ENCODE measurements at regions not wholly inside any gene's neighbourhood (a gene's known extent, or its start where the extent isn't known, plus 50 kb on each side); places are given as distances from the start of the nearest gene placed in this dataset.
A peak's percentile ranks its signal among the peaks of the same experiment; 100 is the strongest.

DNA sequence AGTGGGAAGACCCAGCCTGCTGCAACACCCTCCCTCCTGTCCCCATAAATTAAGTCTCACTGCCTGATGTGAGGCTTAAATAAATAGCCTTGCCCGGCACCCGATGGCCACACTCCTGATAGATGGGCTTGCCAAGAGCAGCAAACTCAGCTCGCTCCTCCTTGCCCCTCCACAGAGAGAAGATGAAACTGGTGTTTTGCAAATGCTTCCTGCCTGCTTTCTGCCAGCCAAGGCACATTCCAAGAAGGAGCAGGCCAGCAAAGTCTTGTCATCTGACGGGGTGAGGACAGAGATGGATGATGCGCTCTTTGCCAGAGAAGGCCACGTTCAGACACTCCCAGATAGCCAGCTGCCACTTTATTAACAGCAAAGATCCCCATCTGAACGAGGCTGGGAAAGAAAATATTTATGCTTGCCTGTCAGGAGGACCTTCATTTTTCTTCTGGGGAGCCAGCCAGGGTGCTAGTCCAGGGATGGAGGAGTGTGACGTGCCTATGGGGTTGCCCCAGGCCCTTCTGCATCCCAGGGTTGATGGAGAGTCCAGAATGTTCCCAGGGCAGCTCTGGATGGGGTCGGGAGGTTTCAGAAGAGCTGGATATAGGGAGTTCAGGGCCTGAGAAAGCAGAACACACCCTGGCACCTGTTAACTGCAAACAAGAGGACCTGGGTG, 265.4 kb downstream of the FOXD2 start:
- no peak for DNase-seq (ENCODE audit: low read depth)

DNA sequence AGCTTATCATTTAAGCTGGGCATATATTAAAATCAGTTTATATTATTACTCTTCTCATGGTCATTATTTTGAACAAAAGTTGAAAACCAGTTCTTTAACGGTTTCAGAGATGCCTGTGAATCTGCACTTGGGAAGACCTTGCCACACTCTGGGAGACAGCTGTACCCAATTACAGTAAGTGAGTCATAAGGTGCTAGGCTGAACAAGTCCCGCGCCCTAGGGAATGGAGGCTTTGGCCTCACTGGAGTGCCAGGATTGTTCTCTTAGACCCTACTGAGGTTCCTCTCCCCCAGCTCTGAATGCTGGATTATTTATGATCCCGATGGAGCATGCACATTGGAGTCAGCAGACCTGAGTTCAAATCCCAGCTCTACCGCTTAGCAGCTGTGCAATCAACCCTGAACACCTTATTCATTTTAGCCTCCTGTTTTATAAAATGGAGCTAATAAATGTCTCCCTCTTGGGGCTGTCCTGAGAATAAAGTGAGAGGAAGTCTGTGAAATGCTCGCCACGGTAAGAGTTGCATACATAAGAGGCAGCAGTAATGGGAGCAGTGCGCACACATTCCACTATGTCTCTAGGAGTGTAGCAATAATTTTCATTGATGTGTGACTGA, 266.2 kb downstream of the FOXD2 start:
- no peak for DNase-seq (ENCODE audit: low read depth)

DNA sequence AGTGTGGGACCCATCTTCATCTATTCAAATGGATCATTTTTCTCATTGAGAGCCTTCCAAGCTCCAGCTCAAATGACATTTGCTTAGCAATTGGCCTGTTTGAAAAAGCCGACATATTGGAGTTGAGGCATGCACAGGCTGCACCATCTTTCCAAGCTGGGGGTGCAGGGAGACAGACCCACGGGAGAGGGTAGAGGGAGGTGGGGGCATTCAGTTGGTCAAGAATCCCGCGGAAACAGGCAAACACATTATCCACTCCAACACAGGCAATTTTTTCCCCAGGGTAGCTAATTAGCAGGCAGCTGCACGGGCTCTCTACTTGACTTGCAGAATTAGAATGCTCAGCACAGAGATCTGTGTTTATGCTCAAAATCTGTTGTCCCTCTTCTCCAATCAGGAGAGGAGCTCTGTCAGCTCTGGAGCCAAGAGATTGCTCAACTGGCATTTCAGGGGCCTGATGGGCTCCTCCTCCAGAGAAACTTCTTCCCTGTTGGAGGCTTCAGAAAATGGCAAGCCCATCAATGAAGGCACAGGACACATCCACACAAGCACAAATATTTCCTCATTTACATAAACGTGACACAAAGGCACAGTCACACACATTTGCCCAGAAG, 267.8 kb downstream of the FOXD2 start:
- DNase-seq (ENCODE audit: low read depth) = no peak

DNA sequence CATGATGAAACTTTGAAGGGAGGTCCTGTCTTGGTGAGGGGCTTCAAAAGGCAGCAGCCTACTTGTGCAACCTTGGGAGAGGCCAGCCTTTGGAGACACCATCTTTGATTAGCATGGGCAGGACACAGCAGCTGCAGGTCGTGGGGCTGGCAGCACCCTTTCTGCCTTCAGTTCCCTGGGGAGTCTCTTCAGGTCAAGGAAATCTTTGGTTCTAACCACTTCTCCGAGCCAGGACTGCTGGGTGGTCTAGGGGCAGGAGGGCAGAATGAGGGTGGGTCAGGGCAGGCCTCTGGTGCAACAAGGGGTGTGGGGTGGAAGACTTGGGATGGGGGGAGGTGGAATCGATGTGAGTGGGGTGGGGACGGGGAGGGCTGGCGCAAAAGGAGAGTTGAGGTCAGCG, 269.7 kb downstream of the FOXD2 start:
- no peak for DNase-seq (ENCODE audit: low read depth)

DNA sequence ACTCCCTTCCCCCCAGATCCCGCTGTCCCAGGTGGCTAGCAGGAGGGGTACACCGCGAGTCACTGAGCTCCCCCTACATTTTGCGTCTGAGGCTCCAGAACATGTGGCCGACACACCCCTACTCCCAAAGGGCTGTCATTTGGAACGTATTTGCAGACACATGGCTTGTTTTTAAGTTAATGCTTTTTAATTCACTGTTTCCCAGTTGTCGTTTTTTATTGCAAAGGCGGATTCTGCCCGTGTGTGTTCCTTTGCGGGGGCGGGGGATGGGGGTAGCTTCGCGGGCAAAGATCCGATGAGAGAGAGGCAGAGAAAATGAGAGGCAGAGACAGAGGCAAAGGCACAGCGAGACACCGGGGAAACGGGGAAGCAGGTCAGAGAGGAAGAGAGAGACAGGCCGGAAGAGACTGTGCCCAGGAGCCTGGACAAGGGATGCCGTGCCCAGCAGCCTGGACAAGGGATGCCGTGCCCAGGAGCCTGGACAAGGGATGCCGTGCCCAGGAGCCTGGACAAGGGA, 270.2 kb downstream of the FOXD2 start:
- no peak for DNase-seq (ENCODE audit: low read depth)

DNA sequence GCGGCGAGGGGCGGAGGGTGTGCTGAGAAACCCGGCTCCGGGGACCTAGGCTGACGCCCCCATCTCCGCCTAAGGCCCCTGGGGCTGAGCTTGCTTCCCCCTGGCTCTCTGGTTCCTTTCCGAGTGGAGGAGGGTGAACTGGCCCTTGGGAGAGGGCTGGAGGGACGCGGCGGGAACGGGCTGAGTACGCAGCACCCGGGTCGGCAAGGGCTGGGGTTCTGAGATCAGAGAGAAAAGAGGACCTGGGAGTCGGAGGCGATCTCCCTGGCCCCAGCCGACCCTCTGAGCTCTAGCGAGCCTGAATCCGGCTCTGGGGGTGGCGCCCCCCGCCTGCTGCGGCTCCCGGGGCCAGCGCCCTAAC, 270.8 kb downstream of the FOXD2 start:
- no peak for DNase-seq (ENCODE audit: low read depth)

DNA sequence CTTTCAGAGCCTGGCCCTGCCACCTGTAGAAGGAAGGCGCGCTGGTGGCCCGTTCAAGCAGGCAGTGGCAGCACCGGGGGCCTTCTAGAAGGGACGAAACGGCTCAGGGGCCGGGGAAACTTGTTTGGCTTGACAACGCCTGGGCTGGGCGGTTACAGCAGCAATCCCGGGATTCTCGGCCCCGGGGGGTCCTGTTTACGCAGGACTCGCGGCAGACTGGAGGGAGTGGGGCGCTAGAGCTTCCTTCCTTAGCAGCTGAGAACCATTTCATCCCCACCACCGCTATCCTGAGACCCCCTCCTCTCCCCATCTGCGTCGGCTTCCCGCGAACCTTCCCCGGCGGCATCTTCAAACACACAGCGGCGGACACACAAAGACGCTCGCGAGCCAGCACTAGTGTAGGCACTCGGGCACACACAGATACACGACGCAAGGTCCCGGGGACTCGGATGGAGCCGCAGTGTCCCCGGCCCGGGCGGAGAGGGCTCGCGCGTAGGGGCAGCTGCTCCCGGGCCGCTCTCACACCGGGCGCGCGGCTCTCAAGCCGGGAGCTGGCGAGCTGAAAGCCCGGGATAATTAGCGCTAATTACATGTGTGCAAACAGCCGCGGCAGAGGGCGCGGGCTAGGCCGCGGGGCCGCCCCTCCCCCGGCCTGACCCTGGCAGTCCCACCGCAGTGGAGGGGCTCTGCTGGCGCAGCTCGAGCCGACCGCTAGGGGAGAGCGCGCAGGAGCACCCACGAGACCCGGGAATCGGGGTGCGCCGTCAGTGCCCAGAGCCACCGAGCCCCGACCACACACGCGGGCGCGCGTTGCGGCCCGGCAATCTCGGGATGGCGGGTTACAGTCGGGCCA, 271.4 kb downstream of the FOXD2 start:
- DNase-seq (ENCODE audit: low read depth) = no peak

DNA sequence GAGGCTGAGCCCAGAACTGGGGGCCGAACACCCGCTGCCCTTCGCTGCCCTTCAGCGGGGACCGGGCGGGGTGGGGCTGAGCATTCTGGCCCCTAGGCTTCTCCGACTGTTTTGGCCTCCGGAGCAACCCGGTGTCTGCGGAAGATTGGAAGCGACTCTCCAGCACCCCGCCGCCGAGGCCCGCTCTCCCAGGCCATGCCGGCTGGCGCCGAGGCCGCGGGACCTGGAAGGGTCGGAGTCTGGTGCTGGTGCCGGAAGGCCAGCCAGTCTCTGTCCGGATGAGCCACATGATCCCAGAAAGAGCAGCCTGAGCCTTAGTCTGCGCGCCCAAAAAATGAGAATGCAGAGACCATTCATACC, 272.0 kb downstream of the FOXD2 start:
- DNase-seq (ENCODE audit: low read depth) = no peak

DNA sequence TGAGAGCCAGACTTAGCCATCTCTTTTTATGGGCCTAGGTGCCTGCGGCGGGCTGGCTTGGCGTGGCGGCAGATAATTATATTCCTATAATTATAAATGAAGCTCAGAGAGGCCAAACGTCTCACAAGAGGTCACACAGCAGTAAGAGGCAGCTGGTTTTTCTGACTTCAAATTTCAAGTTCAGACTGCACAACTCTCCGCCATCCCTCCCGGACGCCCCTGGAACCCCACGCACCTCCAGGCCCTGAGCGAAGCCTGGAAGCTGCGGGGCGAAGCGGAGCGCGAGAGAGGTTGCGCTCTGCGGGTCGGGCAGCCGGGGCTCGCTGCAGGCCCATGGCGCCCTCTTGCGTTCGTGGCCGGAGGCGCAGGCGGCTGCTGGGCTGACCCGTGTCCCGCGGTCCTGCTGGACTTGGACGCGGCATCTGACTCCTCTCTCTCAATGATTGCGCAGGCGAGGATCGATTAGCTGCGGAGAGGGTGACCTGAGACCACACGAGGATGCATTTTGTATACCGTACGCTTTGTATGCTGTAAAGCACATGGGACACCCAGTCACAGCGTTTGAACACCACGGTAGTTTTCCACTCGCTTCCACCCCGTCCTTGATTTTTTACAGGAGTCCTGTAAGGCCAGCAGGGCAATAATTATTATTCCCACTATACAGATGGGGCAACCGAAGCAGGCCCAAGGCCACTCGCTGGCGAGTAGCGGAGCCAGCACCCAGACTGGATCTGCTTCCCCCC, 272.7 kb downstream of the FOXD2 start:
- DNase-seq (ENCODE audit: low read depth) = peak; percentile 47
